ENCODE measurements at regions not wholly inside any gene's neighbourhood (a gene's known extent, or its start where the extent isn't known, plus 50 kb on each side); places are given as distances from the start of the nearest gene placed in this dataset.

- H3K27me3 Mint-ChIP-seq, result peaks cover 2% of the 10 kb centered on the region
- H3K36me3 Mint-ChIP-seq (ENCODE audit: low read depth), result no peaks in the 10 kb centered on the region
- no peak for ATAC-seq
- H3K27ac Mint-ChIP-seq, result no peak overlapping the region
- no peak overlapping the region for H3K4me3 Mint-ChIP-seq
- no peak for DNase-seq
- no peaks in the 10 kb centered on the region for H3K4me1 Mint-ChIP-seq
- H3K9me3 Mint-ChIP-seq, result no peaks in the 10 kb centered on the region
Measured at GRCh38 chr5:2175842-2176404, 293.2 kb upstream of the IRX4 start.

- Mint-ChIP-seq H3K27me3 (peaks cover 2% of the 10 kb centered on the region), H3K4me1 (no peaks in the 10 kb centered on the region), H3K27ac (no peak overlapping the region), H3K9me3 (no peaks in the 10 kb centered on the region), H3K4me3 (no peak overlapping the region), H3K36me3 (ENCODE audit: low read depth) (no peaks in the 10 kb centered on the region)
- DNase-seq, result no peak
- no peak for ATAC-seq
Measured at GRCh38 chr5:2175041-2175440, 292.3 kb upstream of the IRX4 start.

- Mint-ChIP-seq H3K27ac (no peak overlapping the region), H3K36me3 (ENCODE audit: low read depth) (no peaks in the 10 kb centered on the region), H3K4me3 (no peak overlapping the region), H3K4me1 (no peaks in the 10 kb centered on the region), H3K27me3 (peaks cover 2% of the 10 kb centered on the region), H3K9me3 (no peaks in the 10 kb centered on the region)
- DNase-seq (no peak), ATAC-seq (no peak)
Measured at GRCh38 chr5:2174538-2174937, 291.8 kb upstream of the IRX4 start.

- H3K36me3 Mint-ChIP-seq (ENCODE audit: low read depth), result no peaks in the 10 kb centered on the region
- H3K4me1 Mint-ChIP-seq, result no peaks in the 10 kb centered on the region
- H3K4me3 Mint-ChIP-seq, result no peak overlapping the region
- no peak for DNase-seq
- H3K9me3 Mint-ChIP-seq, result no peaks in the 10 kb centered on the region
- peaks cover 2% of the 10 kb centered on the region for H3K27me3 Mint-ChIP-seq
- ATAC-seq, result no peak
- H3K27ac Mint-ChIP-seq, result no peak overlapping the region
Measured at GRCh38 chr5:2173151-2173834, 290.6 kb upstream of the IRX4 start.

- Mint-ChIP-seq H3K4me3 (no peak overlapping the region), H3K27ac (no peak overlapping the region), H3K36me3 (ENCODE audit: low read depth) (no peaks in the 10 kb centered on the region), H3K27me3 (peaks cover 2% of the 10 kb centered on the region), H3K4me1 (no peaks in the 10 kb centered on the region), H3K9me3 (no peaks in the 10 kb centered on the region)
- ATAC-seq (no peak), DNase-seq (no peak)
Measured at GRCh38 chr5:2172471-2172870, 289.7 kb upstream of the IRX4 start.

GRCh38 chr5:2170761-2171160 is 288.0 kb upstream of the IRX4 start:
- H3K27me3 Mint-ChIP-seq, result peaks cover 2% of the 10 kb centered on the region
- no peaks in the 10 kb centered on the region for H3K9me3 Mint-ChIP-seq
- ATAC-seq, result no peak
- DNase-seq, result no peak
- no peaks in the 10 kb centered on the region for H3K36me3 Mint-ChIP-seq (ENCODE audit: low read depth)
- no peak overlapping the region for H3K4me3 Mint-ChIP-seq
- no peak overlapping the region for H3K27ac Mint-ChIP-seq
- H3K4me1 Mint-ChIP-seq, result no peaks in the 10 kb centered on the region

- H3K4me3 Mint-ChIP-seq, result no peak overlapping the region
- no peaks in the 10 kb centered on the region for H3K9me3 Mint-ChIP-seq
- H3K27me3 Mint-ChIP-seq, result peaks cover 4% of the 10 kb centered on the region
- no peaks in the 10 kb centered on the region for H3K4me1 Mint-ChIP-seq
- no peak overlapping the region for H3K27ac Mint-ChIP-seq
- DNase-seq, result no peak
- no peaks in the 10 kb centered on the region for H3K36me3 Mint-ChIP-seq (ENCODE audit: low read depth)
- ATAC-seq, result no peak
Measured at GRCh38 chr5:2169850-2170760, 287.4 kb upstream of the IRX4 start.

GRCh38 chr5:2169430-2169808 is 286.7 kb upstream of the IRX4 start:
- no peak for ATAC-seq
- Mint-ChIP-seq H3K4me1 (no peaks in the 10 kb centered on the region), H3K27ac (no peak overlapping the region), H3K9me3 (no peaks in the 10 kb centered on the region), H3K4me3 (no peak overlapping the region), H3K36me3 (ENCODE audit: low read depth) (no peaks in the 10 kb centered on the region), H3K27me3 (peaks cover 4% of the 10 kb centered on the region)
- no peak for DNase-seq

- Mint-ChIP-seq H3K27me3 (peaks cover 4% of the 10 kb centered on the region), H3K4me1 (no peaks in the 10 kb centered on the region), H3K4me3 (no peak overlapping the region), H3K27ac (no peak overlapping the region), H3K9me3 (no peaks in the 10 kb centered on the region), H3K36me3 (ENCODE audit: low read depth) (no peaks in the 10 kb centered on the region)
- no peak for DNase-seq
- ATAC-seq, result no peak
Measured at GRCh38 chr5:2168601-2169429, 286.1 kb upstream of the IRX4 start.

GRCh38 chr5:2167671-2168070 is 284.9 kb upstream of the IRX4 start:
- no peak for DNase-seq
- Mint-ChIP-seq H3K9me3 (no peaks in the 10 kb centered on the region), H3K4me1 (no peaks in the 10 kb centered on the region), H3K36me3 (ENCODE audit: low read depth) (no peaks in the 10 kb centered on the region), H3K27me3 (peaks cover 4% of the 10 kb centered on the region), H3K4me3 (no peak overlapping the region), H3K27ac (no peak overlapping the region)
- ATAC-seq, result no peak

GRCh38 chr5:2166979-2167377 is 284.3 kb upstream of the IRX4 start:
- no peak overlapping the region for H3K4me3 Mint-ChIP-seq
- no peaks in the 10 kb centered on the region for H3K9me3 Mint-ChIP-seq
- no peaks in the 10 kb centered on the region for H3K36me3 Mint-ChIP-seq (ENCODE audit: low read depth)
- no peaks in the 10 kb centered on the region for H3K4me1 Mint-ChIP-seq
- peaks cover 2% of the 10 kb centered on the region for H3K27me3 Mint-ChIP-seq
- H3K27ac Mint-ChIP-seq, result no peak overlapping the region
- no peak for DNase-seq
- ATAC-seq, result no peak

GRCh38 chr5:2166306-2166978 is 283.7 kb upstream of the IRX4 start:
- no peak for DNase-seq
- Mint-ChIP-seq H3K36me3 (ENCODE audit: low read depth) (no peaks in the 10 kb centered on the region), H3K27ac (no peak overlapping the region), H3K4me3 (no peak overlapping the region), H3K27me3 (peaks cover 2% of the 10 kb centered on the region), H3K4me1 (no peaks in the 10 kb centered on the region), H3K9me3 (peaks cover 2% of the 10 kb centered on the region)
- ATAC-seq, result no peak

GRCh38 chr5:2165615-2166305 is 283.0 kb upstream of the IRX4 start:
- ATAC-seq (no peak), DNase-seq (no peak)
- Mint-ChIP-seq H3K27me3 (peaks cover 2% of the 10 kb centered on the region), H3K9me3 (peaks cover 4% of the 10 kb centered on the region), H3K4me1 (no peaks in the 10 kb centered on the region), H3K27ac (no peak overlapping the region), H3K36me3 (ENCODE audit: low read depth) (no peaks in the 10 kb centered on the region), H3K4me3 (no peak overlapping the region)
